ENCODE measurements at regions not wholly inside any gene's neighbourhood (a gene's known extent, or its start where the extent isn't known, plus 50 kb on each side); places are given as distances from the start of the nearest gene placed in this dataset.

GRCh38 chr2:18299423-18300212 is 260.8 kb downstream of the RDH14 start (continued):
- TF ChIP-seq, protein P1, sequence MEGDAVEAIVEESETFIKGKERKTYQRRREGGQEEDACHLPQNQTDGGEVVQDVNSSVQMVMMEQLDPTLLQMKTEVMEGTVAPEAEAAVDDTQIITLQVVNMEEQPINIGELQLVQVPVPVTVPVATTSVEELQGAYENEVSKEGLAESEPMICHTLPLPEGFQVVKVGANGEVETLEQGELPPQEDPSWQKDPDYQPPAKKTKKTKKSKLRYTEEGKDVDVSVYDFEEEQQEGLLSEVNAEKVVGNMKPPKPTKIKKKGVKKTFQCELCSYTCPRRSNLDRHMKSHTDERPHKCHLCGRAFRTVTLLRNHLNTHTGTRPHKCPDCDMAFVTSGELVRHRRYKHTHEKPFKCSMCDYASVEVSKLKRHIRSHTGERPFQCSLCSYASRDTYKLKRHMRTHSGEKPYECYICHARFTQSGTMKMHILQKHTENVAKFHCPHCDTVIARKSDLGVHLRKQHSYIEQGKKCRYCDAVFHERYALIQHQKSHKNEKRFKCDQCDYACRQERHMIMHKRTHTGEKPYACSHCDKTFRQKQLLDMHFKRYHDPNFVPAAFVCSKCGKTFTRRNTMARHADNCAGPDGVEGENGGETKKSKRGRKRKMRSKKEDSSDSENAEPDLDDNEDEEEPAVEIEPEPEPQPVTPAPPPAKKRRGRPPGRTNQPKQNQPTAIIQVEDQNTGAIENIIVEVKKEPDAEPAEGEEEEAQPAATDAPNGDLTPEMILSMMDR (conservative IDR thresholded peaks at IDR 0.05; ENCODE audit: low read depth, low read length), result no peak

DNA sequence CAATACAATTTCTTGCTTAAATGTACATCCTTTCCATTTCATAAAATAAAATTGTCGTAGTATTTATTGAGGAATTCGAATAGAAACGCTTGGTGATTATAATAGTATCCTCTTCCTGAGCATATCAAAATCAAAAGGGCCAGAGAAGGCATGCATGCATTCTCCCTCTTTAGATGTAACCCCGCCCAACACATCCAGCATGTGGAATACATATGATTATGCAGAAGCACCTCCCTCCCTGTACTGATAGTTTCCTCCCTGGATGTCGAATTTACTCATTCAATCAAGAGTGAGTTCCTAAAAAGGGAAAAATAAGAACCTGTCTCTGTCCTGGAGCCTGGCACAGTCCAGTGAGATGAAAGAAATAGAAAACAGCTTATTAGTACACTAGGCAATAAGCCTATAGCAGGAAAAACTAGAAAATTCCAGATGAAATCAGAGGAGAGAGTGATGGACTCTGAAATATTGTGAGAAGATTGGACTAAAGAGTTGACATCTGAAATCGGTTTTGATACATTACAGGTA is 262.9 kb downstream of the RDH14 start:
- Histone ChIP-seq H2BK120ac (ENCODE audit: low read depth, low read length) (no peak overlapping the region), H4K91ac (ENCODE audit: insufficient read depth, low read depth, low read length) (no peak overlapping the region), H3K18ac (ENCODE audit: low read depth, low read length) (no peak overlapping the region; the same call in 1 of the 2 replicates), H3K9me3 (ENCODE audit: control insufficient read depth, insufficient read depth, low read length) (no peaks in the 10 kb centered on the region), H3K4me2 (ENCODE audit: low read depth, low read length) (no peak overlapping the region), H4K5ac (ENCODE audit: low read depth, low read length) (no peak overlapping the region), H3K56ac (ENCODE audit: extremely low read depth, insufficient read depth, low read length) (no peak overlapping the region), H3K4me3 (ENCODE audit: insufficient read depth, low read depth, low read length) (no peak overlapping the region), H3K27ac (ENCODE audit: insufficient read depth, low read length) (no peak overlapping the region), H2BK15ac (ENCODE audit: low read depth, low read length) (no peak overlapping the region; the same call in 2 of the 3 replicates), H3K79me1 (ENCODE audit: low read depth in 1 of 2, low read length in 2 of 2) (no peaks in the 10 kb centered on the region), H3K9ac (ENCODE audit: low read depth, low read length) (no peak overlapping the region), H3K9me1 (ENCODE audit: insufficient read depth, low read length) (peaks cover 2% of the 10 kb centered on the region), H3K14ac (replicated peaks; ENCODE audit: low read depth, low read length) (0 out of 2 replicates have a peak overlapping the region, but pooled peaks have one; percentile 7), H3K4me1 (ENCODE audit: control insufficient read depth, insufficient read depth, low read length) (peaks cover 5% of the 10 kb centered on the region), H4K20me1 (ENCODE audit: insufficient read depth, low read length) (no peaks in the 10 kb centered on the region), H2AK9ac (replicated peaks; ENCODE audit: low read depth, low read length, poor library complexity) (no peak overlapping the region), H2AFZ (replicated peaks; ENCODE audit: low read length, poor library complexity) (no peak overlapping the region), H2BK20ac (ENCODE audit: low read depth, low read length) (peak overlapping the region; percentile 20; the same call in 1 of the 2 replicates), H3K27me3 (ENCODE audit: control insufficient read depth, insufficient read depth, low read length) (no peaks in the 10 kb centered on the region), H3K23ac (ENCODE audit: low read depth, low read length) (no peak overlapping the region), H4K8ac (ENCODE audit: low read depth in 2 of 2, low read length in 2 of 2) (no peak overlapping the region), H3K4ac (ENCODE audit: low read depth, low read length) (peak overlapping the region; percentile 31; the same call in 1 of the 2 replicates), H3K36me3 (ENCODE audit: control insufficient read depth, insufficient read depth, low read length) (no peaks in the 10 kb centered on the region), H2BK5ac (ENCODE audit: low read depth, low read length, poor library complexity, severe bottlenecking) (no peak overlapping the region), H2AK5ac (ENCODE audit: low read depth, low read length) (no peak overlapping the region)
- WGBS, 2 experiments (ENCODE audit: extremely low coverage in 2 of 2, insufficient read length in 1 of 2), result no CpG with 5 or more reads among the region's 6 CpGs
- intact Hi-C loops (cut with micrococcal nuclease), result no loop called here
- dilution Hi-C loops (cut with HindIII; ENCODE audit: low sequenced_read_pairs, unreplicated experiment), result no loop called here
- BruUV-seq (replicated peaks), result no TSS peak
- ATAC-seq (ENCODE audit: low read depth) (no peak), DNase-seq (no peak)
- ChIA-PET CTCF (no interaction called here), POLR2A (ENCODE audit: unreplicated experiment) (no interaction called here)
- TF ChIP-seq POLR2A (IDR thresholded peaks at IDR 0.05; ENCODE audit: low read depth, low read length) (no peak), MXI1 (IDR thresholded peaks at IDR 0.05; ENCODE audit: borderline replicate concordance, low read depth, low read length) (no peak)
- in situ Hi-C loops (cut with MboI; ENCODE audit: low sequenced_read_pairs), result no loop called here

Data from IMR-90 (cell line).